ENCODE measurements at regions not wholly inside any gene's neighbourhood (a gene's known extent, or its start where the extent isn't known, plus 50 kb on each side); places are given as distances from the start of the nearest gene placed in this dataset.
A peak's percentile ranks its signal among the peaks of the same experiment; 100 is the strongest.

DNA sequence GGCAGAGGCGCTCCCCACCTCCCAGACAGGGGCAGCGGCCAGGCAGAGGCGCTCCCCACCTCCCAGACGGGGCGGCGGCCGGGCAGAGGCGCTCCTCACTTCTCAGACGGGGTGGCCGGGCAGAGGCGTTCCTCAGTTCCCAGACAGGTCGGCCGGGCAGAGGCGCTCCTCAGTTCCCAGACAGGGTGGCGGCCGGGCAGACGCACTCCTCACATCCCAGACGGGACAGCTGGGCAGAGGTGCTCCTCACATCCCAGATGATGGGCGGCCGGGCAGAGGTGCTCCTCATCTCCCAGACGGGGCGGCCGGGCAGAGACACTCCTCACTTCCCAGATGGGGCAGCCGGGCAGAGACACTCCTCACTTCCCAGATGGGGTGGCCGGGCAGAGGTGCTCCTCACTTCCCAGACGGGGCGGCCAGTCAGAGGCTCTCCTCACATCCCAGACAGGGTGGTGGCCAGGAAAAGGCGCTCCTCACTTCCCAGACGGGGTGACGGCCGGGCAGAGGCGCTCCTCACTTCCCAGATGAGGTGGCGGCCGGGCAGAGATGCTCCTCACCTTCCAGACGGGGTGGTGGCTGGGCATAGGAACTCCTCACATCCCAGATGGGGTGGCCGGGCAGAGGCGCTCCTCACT, 75.1 kb downstream of the CARTPT start:
- Histone ChIP-seq H3K27me3 (ENCODE audit: control insufficient read depth, insufficient read depth, low read length) (no peaks in the 10 kb centered on the region), H3K36me3 (ENCODE audit: control insufficient read depth, insufficient read depth, low read length) (no peaks in the 10 kb centered on the region), H3K9me3 (ENCODE audit: control insufficient read depth, insufficient read depth, low read depth, low read length) (peaks cover 16% of the 10 kb centered on the region), H3K27ac (ENCODE audit: low read depth, low read length) (no peak overlapping the region), H3K9ac (ENCODE audit: low read length) (no peak overlapping the region), H3K4me1 (ENCODE audit: control insufficient read depth, insufficient read depth, low read length) (no peaks in the 10 kb centered on the region), H3K4me3 (ENCODE audit: low read depth, low read length) (no peak overlapping the region)

DNA sequence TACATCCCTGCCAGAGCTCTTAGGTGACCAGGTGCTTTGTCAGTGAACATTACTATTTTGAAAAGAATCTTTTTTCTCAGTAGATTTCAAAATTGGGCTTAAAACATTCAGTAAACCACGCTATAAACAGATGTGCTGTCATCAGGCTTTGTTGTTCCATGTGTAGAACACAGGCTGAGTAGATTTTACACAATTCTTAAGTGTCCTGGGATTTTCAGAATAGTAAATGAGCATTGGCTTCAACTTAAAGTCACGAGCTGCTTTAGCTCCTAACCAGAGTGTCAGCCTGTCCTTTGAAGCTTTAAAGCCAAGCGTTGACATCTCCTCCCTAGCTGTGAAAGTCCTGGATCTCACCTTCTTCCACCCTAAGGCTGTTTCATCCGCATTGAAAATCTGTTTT, 83.6 kb downstream of the CARTPT start:
- Histone ChIP-seq H3K27me3 (ENCODE audit: control insufficient read depth, insufficient read depth, low read length) (no peaks in the 10 kb centered on the region), H3K4me3 (ENCODE audit: low read depth, low read length) (no peak overlapping the region), H3K27ac (ENCODE audit: low read depth, low read length) (no peak overlapping the region), H3K4me1 (ENCODE audit: control insufficient read depth, insufficient read depth, low read length) (peaks cover 23% of the 10 kb centered on the region), H3K9me3 (ENCODE audit: control insufficient read depth, insufficient read depth, low read depth, low read length) (peaks cover 2% of the 10 kb centered on the region; the same call in 1 of the 2 replicates), H3K9ac (ENCODE audit: low read length) (no peak overlapping the region), H3K36me3 (ENCODE audit: control insufficient read depth, insufficient read depth, low read length) (no peaks in the 10 kb centered on the region)

- no peaks in the 10 kb centered on the region for H3K9me3 ChIP-seq (ENCODE audit: control insufficient read depth, insufficient read depth, low read depth, low read length)
- no peak overlapping the region for H3K4me3 ChIP-seq (ENCODE audit: low read depth, low read length)
- no peaks in the 10 kb centered on the region for H3K36me3 ChIP-seq (ENCODE audit: control insufficient read depth, insufficient read depth, low read length)
- H3K4me1 ChIP-seq (ENCODE audit: control insufficient read depth, insufficient read depth, low read length), result peaks cover 54% of the 10 kb centered on the region
- H3K9ac ChIP-seq (ENCODE audit: low read length), result no peak overlapping the region
- H3K27me3 ChIP-seq (ENCODE audit: control insufficient read depth, insufficient read depth, low read length), result no peaks in the 10 kb centered on the region
- H3K27ac ChIP-seq (ENCODE audit: low read depth, low read length), result peak overlapping the region; percentile 6; the same call in 1 of the 2 replicates
Observed at GRCh38 chr5:71806711-71807110, 87.6 kb downstream of the CARTPT start.

DNA sequence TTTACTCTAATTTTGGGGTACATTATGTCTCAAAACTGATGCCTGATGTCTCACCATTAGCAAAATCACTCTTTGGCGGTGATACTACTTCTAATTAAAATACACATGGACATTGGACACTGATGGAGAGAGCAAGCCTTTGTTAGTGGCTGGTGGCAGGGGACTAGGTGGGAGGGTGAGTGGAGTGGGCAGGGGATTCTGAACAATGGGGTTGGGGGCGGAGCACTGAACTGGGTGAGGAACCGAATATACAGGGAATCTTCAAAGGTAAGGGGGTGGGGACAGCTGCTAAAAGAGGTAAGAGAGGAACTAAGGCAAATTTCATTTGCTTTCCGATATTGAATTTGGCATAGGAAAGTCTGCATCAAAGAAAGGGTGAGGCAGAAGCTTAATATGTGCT, 88.8 kb downstream of the CARTPT start:
- H3K27me3 ChIP-seq (ENCODE audit: control insufficient read depth, insufficient read depth, low read length), result no peaks in the 10 kb centered on the region
- H3K9ac ChIP-seq (ENCODE audit: low read length), result no peak overlapping the region
- no peak overlapping the region for H3K27ac ChIP-seq (ENCODE audit: low read depth, low read length)
- H3K4me3 ChIP-seq (ENCODE audit: low read depth, low read length), result no peak overlapping the region
- peaks cover 54% of the 10 kb centered on the region for H3K4me1 ChIP-seq (ENCODE audit: control insufficient read depth, insufficient read depth, low read length)
- no peaks in the 10 kb centered on the region for H3K9me3 ChIP-seq (ENCODE audit: control insufficient read depth, insufficient read depth, low read depth, low read length)
- no peaks in the 10 kb centered on the region for H3K36me3 ChIP-seq (ENCODE audit: control insufficient read depth, insufficient read depth, low read length)

- Histone ChIP-seq H3K4me1 (ENCODE audit: control insufficient read depth, insufficient read depth, low read length) (peaks cover 54% of the 10 kb centered on the region), H3K27me3 (ENCODE audit: control insufficient read depth, insufficient read depth, low read length) (no peaks in the 10 kb centered on the region), H3K27ac (ENCODE audit: low read depth, low read length) (no peak overlapping the region), H3K9me3 (ENCODE audit: control insufficient read depth, insufficient read depth, low read depth, low read length) (no peaks in the 10 kb centered on the region), H3K4me3 (ENCODE audit: low read depth, low read length) (no peak overlapping the region), H3K36me3 (ENCODE audit: control insufficient read depth, insufficient read depth, low read length) (no peaks in the 10 kb centered on the region), H3K9ac (ENCODE audit: low read length) (no peak overlapping the region)
Observed at GRCh38 chr5:71809446-71809845, 90.4 kb downstream of the CARTPT start.

- Histone ChIP-seq H3K9ac (ENCODE audit: low read length) (no peak overlapping the region), H3K27ac (ENCODE audit: low read depth, low read length) (no peak overlapping the region), H3K27me3 (ENCODE audit: control insufficient read depth, insufficient read depth, low read length) (no peaks in the 10 kb centered on the region), H3K4me3 (ENCODE audit: low read depth, low read length) (no peak overlapping the region), H3K4me1 (ENCODE audit: control insufficient read depth, insufficient read depth, low read length) (peaks cover 54% of the 10 kb centered on the region), H3K9me3 (ENCODE audit: control insufficient read depth, insufficient read depth, low read depth, low read length) (no peaks in the 10 kb centered on the region), H3K36me3 (ENCODE audit: control insufficient read depth, insufficient read depth, low read length) (no peaks in the 10 kb centered on the region)
Observed at GRCh38 chr5:71810023-71810422, 90.9 kb downstream of the CARTPT start.

DNA sequence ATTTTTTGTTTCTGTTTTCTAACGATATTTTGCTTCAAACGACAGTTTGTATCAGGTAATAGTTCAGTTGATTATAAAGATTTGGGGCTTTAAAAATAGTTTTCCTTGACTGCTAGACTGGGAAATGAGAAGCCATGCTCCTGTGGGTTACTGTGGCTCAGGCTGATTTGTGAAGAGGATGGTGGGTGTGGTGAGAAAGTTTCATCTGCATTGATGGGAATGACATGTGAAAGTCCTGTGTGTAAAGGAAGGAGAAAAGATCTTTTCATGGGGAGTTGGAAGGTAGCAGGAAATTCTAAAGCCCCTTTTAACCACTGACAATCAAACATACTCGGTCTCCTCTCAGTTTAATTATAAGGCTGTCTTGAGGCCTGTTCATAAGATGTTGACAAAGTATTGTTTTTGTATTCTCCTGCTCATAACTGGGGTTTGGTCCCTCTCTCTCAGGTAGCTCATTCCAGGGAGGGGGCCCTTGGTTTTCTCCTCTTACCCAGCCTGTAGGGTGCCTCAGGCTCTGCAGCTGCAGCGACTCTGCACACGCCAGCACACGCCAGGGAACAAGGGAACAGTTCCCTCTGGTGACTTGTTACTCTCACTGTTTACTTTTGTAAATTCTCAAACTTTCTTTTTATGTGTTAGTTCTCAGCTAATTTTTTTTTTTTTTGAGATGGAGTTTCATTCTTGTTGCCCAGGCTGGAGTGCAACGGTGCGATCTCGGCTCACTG, 91.6 kb downstream of the CARTPT start:
- H3K9me3 ChIP-seq (ENCODE audit: control insufficient read depth, insufficient read depth, low read depth, low read length), result no peaks in the 10 kb centered on the region
- no peak overlapping the region for H3K27ac ChIP-seq (ENCODE audit: low read depth, low read length)
- no peaks in the 10 kb centered on the region for H3K36me3 ChIP-seq (ENCODE audit: control insufficient read depth, insufficient read depth, low read length)
- no peaks in the 10 kb centered on the region for H3K27me3 ChIP-seq (ENCODE audit: control insufficient read depth, insufficient read depth, low read length)
- no peak overlapping the region for H3K4me3 ChIP-seq (ENCODE audit: low read depth, low read length)
- H3K4me1 ChIP-seq (ENCODE audit: control insufficient read depth, insufficient read depth, low read length), result peaks cover 52% of the 10 kb centered on the region
- no peak overlapping the region for H3K9ac ChIP-seq (ENCODE audit: low read length)

DNA sequence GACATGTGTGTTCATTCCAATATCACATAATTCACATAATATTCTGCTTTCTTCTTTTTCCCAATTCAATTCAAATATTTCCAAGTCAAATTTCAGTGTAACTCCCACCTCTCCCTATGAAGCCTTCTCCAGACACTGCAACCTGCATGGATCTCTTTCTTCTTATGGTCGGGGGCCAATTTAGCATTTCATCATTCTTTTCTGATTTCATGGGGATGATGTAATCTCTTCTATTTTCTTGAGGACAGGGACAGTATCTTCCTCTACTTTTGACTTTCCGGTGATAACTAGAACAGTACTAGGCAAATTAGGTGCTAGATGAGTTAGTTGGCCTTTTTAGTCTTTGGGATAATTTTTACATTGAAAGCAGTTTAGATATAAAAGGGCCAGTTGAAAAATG, 92.7 kb downstream of the CARTPT start:
- Histone ChIP-seq H3K9me3 (ENCODE audit: control insufficient read depth, insufficient read depth, low read depth, low read length) (no peaks in the 10 kb centered on the region), H3K4me3 (ENCODE audit: low read depth, low read length) (no peak overlapping the region), H3K9ac (ENCODE audit: low read length) (no peak overlapping the region), H3K27ac (ENCODE audit: low read depth, low read length) (no peak overlapping the region), H3K36me3 (ENCODE audit: control insufficient read depth, insufficient read depth, low read length) (no peaks in the 10 kb centered on the region), H3K4me1 (ENCODE audit: control insufficient read depth, insufficient read depth, low read length) (peaks cover 40% of the 10 kb centered on the region), H3K27me3 (ENCODE audit: control insufficient read depth, insufficient read depth, low read length) (no peaks in the 10 kb centered on the region)

DNA sequence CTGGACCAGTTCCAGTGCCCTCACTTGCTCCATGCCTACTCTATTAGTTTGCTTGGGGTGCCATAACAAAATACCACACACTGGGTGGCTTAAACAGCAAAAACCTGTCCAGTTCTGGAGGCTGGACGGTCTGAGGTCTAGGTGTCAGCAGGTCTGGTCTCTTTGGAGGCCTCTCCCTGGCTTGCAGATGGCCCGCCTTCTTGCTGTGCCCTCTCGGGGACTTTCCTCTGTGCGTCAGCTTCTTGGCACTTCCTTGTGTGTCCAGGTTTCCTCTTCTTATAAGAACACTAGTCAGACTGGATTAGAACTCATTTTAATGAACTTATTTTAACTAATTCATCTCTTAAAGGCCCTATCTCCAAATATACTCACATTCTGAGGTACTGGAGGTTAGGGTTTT, 97.2 kb downstream of the CARTPT start:
- Histone ChIP-seq H3K27me3 (ENCODE audit: control insufficient read depth, insufficient read depth, low read length) (no peaks in the 10 kb centered on the region), H3K27ac (ENCODE audit: low read depth, low read length) (no peak overlapping the region), H3K9me3 (ENCODE audit: control insufficient read depth, insufficient read depth, low read depth, low read length) (0 out of 2 replicates have a peak, but pooled peaks cover 2% of the 10 kb centered on the region), H3K4me3 (ENCODE audit: low read depth, low read length) (no peak overlapping the region), H3K36me3 (ENCODE audit: control insufficient read depth, insufficient read depth, low read length) (no peaks in the 10 kb centered on the region), H3K4me1 (ENCODE audit: control insufficient read depth, insufficient read depth, low read length) (no peaks in the 10 kb centered on the region), H3K9ac (ENCODE audit: low read length) (no peak overlapping the region)

- Histone ChIP-seq H3K27me3 (ENCODE audit: control insufficient read depth, insufficient read depth, low read length) (no peaks in the 10 kb centered on the region), H3K4me1 (ENCODE audit: control insufficient read depth, insufficient read depth, low read length) (no peaks in the 10 kb centered on the region), H3K9ac (ENCODE audit: low read length) (no peak overlapping the region), H3K9me3 (ENCODE audit: control insufficient read depth, insufficient read depth, low read depth, low read length) (0 out of 2 replicates have a peak, but pooled peaks cover 3% of the 10 kb centered on the region), H3K4me3 (ENCODE audit: low read depth, low read length) (no peak overlapping the region), H3K36me3 (ENCODE audit: control insufficient read depth, insufficient read depth, low read length) (no peaks in the 10 kb centered on the region), H3K27ac (ENCODE audit: low read depth, low read length) (no peak overlapping the region)
Observed at GRCh38 chr5:71817891-71818290, 98.8 kb downstream of the CARTPT start.

- Histone ChIP-seq H3K4me3 (ENCODE audit: low read depth, low read length) (no peak overlapping the region), H3K27ac (ENCODE audit: low read depth, low read length) (no peak overlapping the region), H3K9ac (ENCODE audit: low read length) (no peak overlapping the region), H3K27me3 (ENCODE audit: control insufficient read depth, insufficient read depth, low read length) (no peaks in the 10 kb centered on the region), H3K36me3 (ENCODE audit: control insufficient read depth, insufficient read depth, low read length) (no peaks in the 10 kb centered on the region), H3K9me3 (ENCODE audit: control insufficient read depth, insufficient read depth, low read depth, low read length) (peaks cover 11% of the 10 kb centered on the region; the same call in 1 of the 2 replicates), H3K4me1 (ENCODE audit: control insufficient read depth, insufficient read depth, low read length) (no peaks in the 10 kb centered on the region)
Observed at GRCh38 chr5:71821029-71821428, 102.0 kb downstream of the CARTPT start.

All from HUES6 (cell line).